SK-N-SH (cell line): ENCODE measurements at regions not wholly inside any gene's neighbourhood (a gene's known extent, or its start where the extent isn't known, plus 50 kb on each side); places are given as distances from the start of the nearest gene placed in this dataset.

Experiments
- CTCF ChIA-PET: fragments of 300-600, 350-600 bp; formaldehyde crosslinking; extraction: SDS; loops from one replicate; lab custom pipeline; 2021; lab: Yijun Ruan, JAX
- POLR2A ChIA-PET: fragments of 350-600 bp; sonication (Branson Sonifier 250); formaldehyde crosslinking; extraction: SDS; loops from one replicate; lab custom pipeline; 2020; ENCODE audit warnings: antibody characterized with exemption, inconsistent platforms; lab: Yijun Ruan, JAX
- DNase-seq: peaks from one replicate; pipeline ENCODE4 v3.0.0; 2012
- H2AFZ ChIP-seq: fragments of 200-600 bp; sonication (generic); 2 replicates; pipeline ENCODE4 v1.8.1; 2016; ENCODE audit warnings: antibody characterized with exemption, mild to moderate bottlenecking, low read depth
- H3F3A ChIP-seq: fragments of 200-600 bp; sonication (generic); replicated peaks from 2 replicates; pipeline ENCODE3; 2016; ENCODE audit warnings: antibody characterized with exemption, mild to moderate bottlenecking; ENCODE audit not compliant: insufficient read depth
- H3K27ac ChIP-seq, 2 experiments: fragments of 200-500 bp in 1 of 2; fragments of 200-600 bp in 1 of 2; sonication (Bioruptor generic) in 1 of 2; sonication (generic), shearing (Covaris generic) in 1 of 2; 2 replicates each; pipeline versions ENCODE4 v1.5.1 to v1.6.1; 2014 to 2016; ENCODE audit warnings: low read depth in 2 of 2, inconsistent platforms in 1 of 2, low read length in 1 of 2, mild to moderate bottlenecking in 1 of 2, mixed read lengths in 1 of 2
- H3K27me3 ChIP-seq: fragments of 200-600 bp; sonication (generic), shearing (Covaris generic); 2 replicates; pipeline ENCODE4 v1.6.1; 2016; ENCODE audit warnings: mixed run types; ENCODE audit not compliant: insufficient read depth
- H3K36me3 ChIP-seq, 2 experiments: fragments of 200-500 bp in 1 of 2; fragments of 200-600 bp in 1 of 2; sonication (Bioruptor generic) in 1 of 2; sonication (generic) in 1 of 2; replicated peaks in 1 of 2; 2 replicates each; pipeline versions ENCODE3 to v1.5.1; 2014 to 2016; ENCODE audit warnings: low read length in 1 of 2, mild to moderate bottlenecking in 1 of 2; ENCODE audit not compliant: insufficient read depth in 2 of 2, control insufficient read depth in 1 of 2
- H3K4me1 ChIP-seq, 2 experiments: fragments of 200-500 bp in 1 of 2; fragments of 200-600 bp in 1 of 2; sonication (Bioruptor generic) in 1 of 2; sonication (generic), shearing (Covaris generic) in 1 of 2; 2 replicates each; pipeline versions ENCODE4 v1.5.1 to v1.6.1; 2014 to 2016; ENCODE audit warnings: low read depth in 1 of 2, low read length in 1 of 2, mixed run types in 1 of 2; ENCODE audit not compliant: insufficient read depth in 2 of 2, control insufficient read depth in 1 of 2
- H3K4me2 ChIP-seq: fragments of 200-600 bp; sonication (generic), shearing (Covaris generic); 2 replicates; pipeline ENCODE4 v1.6.1; 2017; ENCODE audit warnings: mixed run types
- H3K4me3 ChIP-seq, 2 experiments: fragments of 200-500 bp in 1 of 2; fragments of 200-600 bp in 1 of 2; sonication (Bioruptor generic) in 1 of 2; sonication (generic), shearing (Covaris generic) in 1 of 2; 2 replicates each; pipeline versions ENCODE4 v1.5.1 to v1.8.1; 2014 to 2016; ENCODE audit warnings: low read depth in 2 of 2, inconsistent platforms in 1 of 2, low read length in 1 of 2, mild to moderate bottlenecking in 1 of 2, mixed read lengths in 1 of 2, moderate library complexity in 1 of 2
- H3K79me2 ChIP-seq: fragments of 200-600 bp; sonication (generic); 2 replicates; pipeline ENCODE4 v1.8.1; 2017; ENCODE audit warnings: mild to moderate bottlenecking; ENCODE audit not compliant: insufficient read depth
- H3K9ac ChIP-seq: fragments of 200-600 bp; sonication (generic); 2 replicates; pipeline ENCODE4 v1.6.1; 2017; ENCODE audit warnings: mixed run types
- H3K9me2 ChIP-seq: fragments of 200-600 bp; sonication (generic); 2 replicates; pipeline ENCODE4 v1.6.1; 2017; ENCODE audit warnings: mixed run types
- H3K9me3 ChIP-seq: fragments of 200-600 bp; sonication (generic); 2 replicates; pipeline ENCODE4 v1.6.1; 2017; ENCODE audit warnings: mixed run types, mild to moderate bottlenecking, moderate library complexity
- H4K20me1 ChIP-seq: fragments of 200-600 bp; sonication (generic); 2 replicates; pipeline ENCODE4 v1.6.1; 2017; ENCODE audit warnings: mild to moderate bottlenecking, mixed run types; ENCODE audit not compliant: insufficient read depth
- CTCF ChIP-seq: fragments of 200-600 bp; sonication (generic); IDR thresholded peaks from 2 replicates; pipeline ENCODE4 v1.6.1; 2017; ENCODE audit warnings: antibody characterized with exemption, mild to moderate bottlenecking, moderate library complexity
- ELF1 ChIP-seq: IDR thresholded peaks from 2 replicates; pipeline ENCODE4 v1.4.0; 2012
- EZH2phosphoT487 ChIP-seq: fragments of 200-600 bp; sonication (generic); IDR thresholded peaks from 2 replicates; pipeline ENCODE4 v1.6.1; 2017; ENCODE audit warnings: low read depth, mixed run types, mild to moderate bottlenecking, antibody characterized with exemption, moderate library complexity, borderline replicate concordance
- FOSL2 ChIP-seq: IDR thresholded peaks from 2 replicates; pipeline ENCODE4 v1.4.0; 2012; ENCODE audit warnings: low read depth, mild to moderate bottlenecking, moderate library complexity, borderline replicate concordance
- FOXJ3 ChIP-seq: sonication (generic); formaldehyde crosslinking; IDR thresholded peaks from 2 replicates; pipeline ENCODE4 v1.5.1; 2020; ENCODE audit warnings: mild to moderate bottlenecking, missing genetic modification reagents
- FOXM1 ChIP-seq: IDR thresholded peaks from 2 replicates; pipeline ENCODE4 v1.4.0; 2012; ENCODE audit warnings: low read depth, mild to moderate bottlenecking
- GABPA ChIP-seq: IDR thresholded peaks from 2 replicates; pipeline ENCODE4 v1.4.0; 2012; ENCODE audit warnings: low read depth, mild to moderate bottlenecking
- GATA2 ChIP-seq: sonication (generic); formaldehyde crosslinking; IDR thresholded peaks from 2 replicates; pipeline ENCODE4 v1.5.0; 2020; ENCODE audit warnings: mild to moderate bottlenecking, missing genetic modification reagents
- JUND ChIP-seq: IDR thresholded peaks from 2 replicates; pipeline ENCODE4 v1.4.0; 2012
- POLR2AphosphoS5 ChIP-seq: IDR thresholded peaks from 2 replicates; pipeline ENCODE4 v1.6.1; 2012; ENCODE audit warnings: low read depth, low read length
- RAD21 ChIP-seq: IDR thresholded peaks from 2 replicates; pipeline ENCODE4 v1.6.1; 2012; ENCODE audit warnings: mild to moderate bottlenecking, low read length
- RFX5 ChIP-seq: IDR thresholded peaks from 2 replicates; pipeline ENCODE4 v1.6.1; 2012; ENCODE audit warnings: mild to moderate bottlenecking, improper control_type of control experiment, low read length
- TCF12 ChIP-seq: IDR thresholded peaks from 2 replicates; pipeline ENCODE4 v1.4.0; 2012
- TEAD4 ChIP-seq: IDR thresholded peaks from 2 replicates; pipeline ENCODE4 v1.4.0; 2012; ENCODE audit warnings: mild to moderate bottlenecking, borderline replicate concordance; ENCODE audit not compliant: insufficient read depth
- USF2 ChIP-seq: fragments of 150-350 bp; IDR thresholded peaks from 2 replicates; pipeline ENCODE4 v1.6.1; 2017; ENCODE audit warnings: antibody characterized with exemption, low read length, low read depth, borderline replicate concordance
- YY1 ChIP-seq: IDR thresholded peaks from 2 replicates; pipeline ENCODE4 v1.4.0; 2012; ENCODE audit warnings: low read depth, mild to moderate bottlenecking
- WGBS: methylation state at CpG from one replicate; pipeline ENCODE4 v1.1.6; 2017; ENCODE audit warnings: low lambda C conversion rate; 5-methylcytosine and 5-hydroxymethylcytosine counted together

GRCh38 chr3:127097481-127097880 is 95.5 kb upstream of the PRR23E start:
- Histone ChIP-seq H2AFZ (no peak overlapping the region), H3K9me2 (no peaks in the 10 kb centered on the region), H3K36me3 (no peaks in the 10 kb centered on the region), H3K79me2 (no peaks in the 10 kb centered on the region), H3F3A (no peaks in the 10 kb centered on the region), H3K4me3 (no peak overlapping the region), H3K27ac (no peak overlapping the region), H3K4me2 (no peak overlapping the region), H3K4me1 (peaks cover 0 to 21% of the 10 kb centered on the region in 2 experiments; a peak in 1 of 4 replicates), H3K9ac (no peak overlapping the region), H3K9me3 (no peaks in the 10 kb centered on the region), H4K20me1 (no peaks in the 10 kb centered on the region), H3K27me3 (no peaks in the 10 kb centered on the region)
- ChIA-PET CTCF (no interaction called here), POLR2A (no interaction called here)
- DNase-seq = no peak
- TF ChIP-seq EZH2phosphoT487 = no peak
- WGBS = 62% methylated on average over 3 of the region's 3 CpGs

GRCh38 chr3:127099982-127100381 is 92.9 kb upstream of the PRR23E start:
- Histone ChIP-seq H3K27ac (no peak overlapping the region), H2AFZ (no peak overlapping the region), H3K4me1 (peaks cover 0 to 20% of the 10 kb centered on the region in 2 experiments; a peak in 1 of 4 replicates), H3K9me2 (no peaks in the 10 kb centered on the region), H3K4me2 (no peak overlapping the region), H3K36me3 (no peaks in the 10 kb centered on the region), H3K9me3 (no peaks in the 10 kb centered on the region), H3K79me2 (no peaks in the 10 kb centered on the region), H3F3A (no peaks in the 10 kb centered on the region), H3K4me3 (no peak overlapping the region), H4K20me1 (no peaks in the 10 kb centered on the region), H3K9ac (no peak overlapping the region), H3K27me3 (no peaks in the 10 kb centered on the region)
- ChIA-PET CTCF (no interaction called here), POLR2A (no interaction called here)
- 48% methylated on average over 3 of the region's 3 CpGs for WGBS
- TF ChIP-seq TEAD4 (no peak), EZH2phosphoT487 (no peak), FOXJ3 (CRISPR knock-in tag) (no peak), CTCF (no peak), TCF12 (no peak), RAD21 (no peak), YY1 (no peak), POLR2AphosphoS5 (no peak), GATA2 (CRISPR knock-in tag) (no peak), RFX5 (no peak), ELF1 (no peak), FOXM1 (no peak), USF2 (no peak), JUND (no peak), FOSL2 (no peak), GABPA (no peak)
- DNase-seq = no peak
